Upper lobe of left lung (tissue), 4 donors: ENCODE measurements at regions not wholly inside any gene's neighbourhood (a gene's known extent, or its start where the extent isn't known, plus 50 kb on each side); places are given as distances from the start of the nearest gene placed in this dataset.

Experiments
- CTCF ChIP-seq, 6 experiments: fragments of 450-650 bp in 4 of 6; fragments of 200-600 bp in 2 of 6; sonication (generic) in 2 of 6; IDR thresholded peaks; one replicate each; pipeline ENCODE4 v1.5.1; 2016 to 2019; ENCODE audit warnings: antibody characterized with exemption in 6 of 6
- EP300 ChIP-seq, 4 donors: sonication (generic); formaldehyde crosslinking; IDR thresholded peaks; one replicate each; pipeline ENCODE4 v1.5.1; 2017; ENCODE audit warnings: antibody characterized with exemption in 4 of 4, control low read depth in 2 of 4
- POLR2A ChIP-seq, 4 donors: fragments of 450-650 bp; IDR thresholded peaks; one replicate each; pipeline ENCODE4 v1.5.1; 2016 to 2017; ENCODE audit warnings: antibody characterized with exemption in 4 of 4, mild to moderate bottlenecking in 2 of 4
- POLR2AphosphoS5 ChIP-seq, 2 donors: sonication (generic); formaldehyde crosslinking; IDR thresholded peaks; one replicate each; pipeline ENCODE4 v1.5.1; 2017; ENCODE audit warnings: antibody characterized with exemption in 2 of 2

- TF ChIP-seq CTCF (IDR thresholded peaks at IDR 0.05), result no peak
- no peak for TF ChIP-seq POLR2A (IDR thresholded peaks at IDR 0.05)
- TF ChIP-seq EP300 (IDR thresholded peaks at IDR 0.05), result no peak
- no peak for TF ChIP-seq POLR2AphosphoS5 (IDR thresholded peaks at IDR 0.05)
Measured at GRCh38 chr4:38463268-38463958, 200.6 kb upstream of the KLF3 start.
